Epithelial cell of proximal tubule (primary cell): ENCODE measurements at regions not wholly inside any gene's neighbourhood (a gene's known extent, or its start where the extent isn't known, plus 50 kb on each side); places are given as distances from the start of the nearest gene placed in this dataset.

Source experiments
- DNase-seq: peaks from one replicate; pipeline ENCODE4 v3.0.0-alpha.2; 2011; ENCODE audit warnings: low read depth
- H3K4me3 ChIP-seq: 2 replicates; pipeline ENCODE4 v1.5.1; 2011; ENCODE audit warnings: low read depth, mild to moderate bottlenecking, low read length
- CTCF ChIP-seq: conservative IDR thresholded peaks from 2 replicates; pipeline ENCODE4 v1.5.1; 2012; ENCODE audit warnings: low read depth, mild to moderate bottlenecking, low read length

GRCh38 chrX:138008281-138008680 lies 442.4 kb downstream of the ZIC3 start:
- DNase-seq, result no peak
- no peak for TF ChIP-seq CTCF
- H3K4me3 ChIP-seq, result no peak overlapping the region

- no peak for TF ChIP-seq CTCF
- no peak overlapping the region for H3K4me3 ChIP-seq
- no peak for DNase-seq
These were observed 445.5 kb downstream of the ZIC3 start for GRCh38 chrX:138011468-138011867.

GRCh38 chrX:138014577-138014976 lies 448.6 kb downstream of the ZIC3 start:
- no peak for DNase-seq
- TF ChIP-seq CTCF, result no peak
- no peak overlapping the region for H3K4me3 ChIP-seq

GRCh38 chrX:138018145-138018799 lies 452.3 kb downstream of the ZIC3 start:
- TF ChIP-seq CTCF, result no peak
- no peak overlapping the region for H3K4me3 ChIP-seq

GRCh38 chrX:138020941-138021340 lies 455.0 kb downstream of the ZIC3 start:
- H3K4me3 ChIP-seq, result no peak overlapping the region
- DNase-seq, result no peak
- TF ChIP-seq CTCF, result no peak

More at GRCh38 chrX:138018145-138018799, 452.3 kb downstream of the ZIC3 start:
- DNase-seq, result no peak

GRCh38 chrX:138026211-138026610 lies 460.3 kb downstream of the ZIC3 start:
- no peak for DNase-seq
- H3K4me3 ChIP-seq, result no peak overlapping the region
- peak; percentile 21 for TF ChIP-seq CTCF

- no peak for DNase-seq
- H3K4me3 ChIP-seq, result no peak overlapping the region
- TF ChIP-seq CTCF, result no peak
These were observed 465.8 kb downstream of the ZIC3 start for GRCh38 chrX:138031715-138032114.
